GM18858 (cell line): ENCODE measurements at regions not wholly inside any gene's neighbourhood (a gene's known extent, or its start where the extent isn't known, plus 50 kb on each side); places are given as distances from the start of the nearest gene placed in this dataset.

Source experiments
- ATAC-seq: cut with Tn5 transposase; IDR thresholded peaks from one replicate; pipeline ENCODE4 v1.9.1; 2021; ENCODE audit not compliant: unreplicated experiment

- ATAC-seq = no peak
Measured at GRCh38 chr7:106486331-106486730, 174.6 kb downstream of the CCDC71L start.

- ATAC-seq = no peak
Measured at GRCh38 chr7:106485919-106486318, 175.0 kb downstream of the CCDC71L start.

- ATAC-seq = peak; percentile 44
Measured at GRCh38 chr7:106485031-106485551, 175.9 kb downstream of the CCDC71L start.

GRCh38 chr7:106484562-106484961 lies 176.4 kb downstream of the CCDC71L start:
- no peak for ATAC-seq

GRCh38 chr7:106482091-106482490 lies 178.9 kb downstream of the CCDC71L start:
- ATAC-seq = no peak

- ATAC-seq = no peak
Measured at GRCh38 chr7:106480616-106481031, 180.3 kb downstream of the CCDC71L start.

GRCh38 chr7:106480161-106480579 lies 180.8 kb downstream of the CCDC71L start:
- ATAC-seq = peak; percentile 62

GRCh38 chr7:106476751-106477150 lies 184.2 kb downstream of the CCDC71L start:
- ATAC-seq = no peak

GRCh38 chr7:106472741-106473140 lies 188.0 kb upstream of the NAMPT start:
- no peak for ATAC-seq

GRCh38 chr7:106471686-106472440 lies 187.1 kb upstream of the NAMPT start:
- ATAC-seq = no peak

GRCh38 chr7:106471021-106471420 lies 186.2 kb upstream of the NAMPT start:
- ATAC-seq = no peak

- ATAC-seq = no peak
Measured at GRCh38 chr7:106466867-106467266, 182.1 kb upstream of the NAMPT start.

GRCh38 chr7:106465704-106466468 lies 181.1 kb upstream of the NAMPT start:
- no peak for ATAC-seq

GRCh38 chr7:106464651-106465050 lies 179.9 kb upstream of the NAMPT start:
- ATAC-seq = no peak

GRCh38 chr7:106463851-106464611 lies 179.2 kb upstream of the NAMPT start:
- ATAC-seq = no peak

GRCh38 chr7:106462914-106463482 lies 178.2 kb upstream of the NAMPT start:
- no peak for ATAC-seq

- ATAC-seq = no peak
Measured at GRCh38 chr7:106462365-106462859, 177.6 kb upstream of the NAMPT start.

GRCh38 chr7:106460792-106461254 lies 176.0 kb upstream of the NAMPT start:
- no peak for ATAC-seq

GRCh38 chr7:106459397-106460072 lies 174.8 kb upstream of the NAMPT start:
- ATAC-seq = no peak

GRCh38 chr7:106457678-106458077 lies 172.9 kb upstream of the NAMPT start:
- ATAC-seq = no peak
